B cell (primary cell): ENCODE measurements at regions not wholly inside any gene's neighbourhood (a gene's known extent, or its start where the extent isn't known, plus 50 kb on each side); places are given as distances from the start of the nearest gene placed in this dataset.

Experiments used
- EZH2 ChIP-seq: IDR thresholded peaks from 2 replicates; pipeline ENCODE4 v1.6.1; 2012; ENCODE audit warnings: borderline replicate concordance, low read depth, mild to moderate bottlenecking, moderate library complexity, low read length; ENCODE audit not compliant: insufficient read depth, poor library complexity, severe bottlenecking
- TF ChIP-seq, protein P1 (sequence below): fragments of 200-600 bp; IDR thresholded peaks from one replicate; pipeline ENCODE4 v1.8.0; 2022; ENCODE audit warnings: antibody characterized with exemption, mild to moderate bottlenecking

DNA sequence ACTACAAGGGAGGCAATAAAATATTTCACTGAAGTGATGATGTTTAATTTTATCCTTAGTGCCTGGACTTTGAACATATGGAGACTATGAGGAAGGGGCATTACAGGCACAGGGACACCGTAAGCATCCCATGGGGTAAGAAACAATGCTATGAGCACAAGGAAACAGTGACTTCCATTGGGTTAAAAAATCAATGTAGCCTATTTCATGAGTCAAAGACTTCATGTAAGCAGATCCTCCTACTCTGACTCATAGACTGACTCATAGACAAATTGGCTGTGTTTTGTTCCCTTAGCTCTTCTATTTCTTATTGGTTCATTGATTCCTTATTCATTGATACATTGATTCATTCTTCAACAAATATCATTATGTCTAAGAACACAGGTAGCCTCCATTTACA, 351.0 kb downstream of the PRELID2 start:
- TF ChIP-seq, protein P1, sequence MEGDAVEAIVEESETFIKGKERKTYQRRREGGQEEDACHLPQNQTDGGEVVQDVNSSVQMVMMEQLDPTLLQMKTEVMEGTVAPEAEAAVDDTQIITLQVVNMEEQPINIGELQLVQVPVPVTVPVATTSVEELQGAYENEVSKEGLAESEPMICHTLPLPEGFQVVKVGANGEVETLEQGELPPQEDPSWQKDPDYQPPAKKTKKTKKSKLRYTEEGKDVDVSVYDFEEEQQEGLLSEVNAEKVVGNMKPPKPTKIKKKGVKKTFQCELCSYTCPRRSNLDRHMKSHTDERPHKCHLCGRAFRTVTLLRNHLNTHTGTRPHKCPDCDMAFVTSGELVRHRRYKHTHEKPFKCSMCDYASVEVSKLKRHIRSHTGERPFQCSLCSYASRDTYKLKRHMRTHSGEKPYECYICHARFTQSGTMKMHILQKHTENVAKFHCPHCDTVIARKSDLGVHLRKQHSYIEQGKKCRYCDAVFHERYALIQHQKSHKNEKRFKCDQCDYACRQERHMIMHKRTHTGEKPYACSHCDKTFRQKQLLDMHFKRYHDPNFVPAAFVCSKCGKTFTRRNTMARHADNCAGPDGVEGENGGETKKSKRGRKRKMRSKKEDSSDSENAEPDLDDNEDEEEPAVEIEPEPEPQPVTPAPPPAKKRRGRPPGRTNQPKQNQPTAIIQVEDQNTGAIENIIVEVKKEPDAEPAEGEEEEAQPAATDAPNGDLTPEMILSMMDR: no peak
- TF ChIP-seq EZH2: no peak
